NCI-H146 treated with DMSO at 0.1 percent for 48 hours (cell line): ENCODE measurements at regions not wholly inside any gene's neighbourhood (a gene's known extent, or its start where the extent isn't known, plus 50 kb on each side); places are given as distances from the start of the nearest gene placed in this dataset.
"Not testable (repeated sequence)": the region's sequence is repeated elsewhere in the genome, so short reads cannot be mapped to it uniquely, and the experiment has no call there.

ENCODE experiments used
- DNase-seq: peaks from one replicate; lab custom pipeline; 2025; ENCODE audit not compliant: unreplicated experiment; lab: John Stamatoyannopoulos, UW

- DNase-seq = not testable (repeated sequence)
These were observed 318.4 kb downstream of the ZFHX3 start for GRCh38 chr16:72729552-72729951.

GRCh38 chr16:72728516-72728915 is 319.4 kb downstream of the ZFHX3 start:
- no peak for DNase-seq

GRCh38 chr16:72727565-72727964 is 320.4 kb downstream of the ZFHX3 start:
- DNase-seq = no peak

- DNase-seq = no peak
These were observed 322.3 kb downstream of the ZFHX3 start for GRCh38 chr16:72725643-72726042.

GRCh38 chr16:72723781-72724180 is 324.1 kb downstream of the ZFHX3 start:
- peak; percentile 14 for DNase-seq

- peak; percentile 96 for DNase-seq
These were observed 325.4 kb downstream of the ZFHX3 start for GRCh38 chr16:72722552-72722951.

- DNase-seq = peak; percentile 77
These were observed 325.9 kb downstream of the ZFHX3 start for GRCh38 chr16:72721981-72722380.

GRCh38 chr16:72715267-72715666 is 332.7 kb downstream of the ZFHX3 start:
- no peak for DNase-seq

GRCh38 chr16:72711823-72712222 is 336.1 kb downstream of the ZFHX3 start:
- no peak for DNase-seq

GRCh38 chr16:72705801-72706200 is 342.1 kb downstream of the ZFHX3 start:
- DNase-seq = no peak

GRCh38 chr16:72704746-72705372 is 343.1 kb downstream of the ZFHX3 start:
- DNase-seq = no peak

- no peak for DNase-seq
These were observed 358.1 kb downstream of the ZFHX3 start for GRCh38 chr16:72689851-72690250.

- no peak for DNase-seq
These were observed 367.2 kb downstream of the ZFHX3 start for GRCh38 chr16:72680732-72681131.

GRCh38 chr16:72679856-72680255 is 368.1 kb downstream of the ZFHX3 start:
- DNase-seq = no peak

GRCh38 chr16:72677662-72678447 is 370.1 kb downstream of the ZFHX3 start:
- no peak for DNase-seq

GRCh38 chr16:72673118-72673517 is 374.8 kb downstream of the ZFHX3 start:
- DNase-seq = no peak

- no peak for DNase-seq
These were observed 381.7 kb downstream of the ZFHX3 start for GRCh38 chr16:72666267-72666666.

- no peak for DNase-seq
These were observed 382.2 kb downstream of the ZFHX3 start for GRCh38 chr16:72665701-72666100.

GRCh38 chr16:72664509-72665408 is 383.2 kb downstream of the ZFHX3 start:
- peak; percentile 91 for DNase-seq

GRCh38 chr16:72664056-72664508 is 383.8 kb downstream of the ZFHX3 start:
- no peak for DNase-seq

GRCh38 chr16:72658888-72659717 is 388.8 kb downstream of the ZFHX3 start:
- no peak for DNase-seq
